ENCODE measurements at regions not wholly inside any gene's neighbourhood (a gene's known extent, or its start where the extent isn't known, plus 50 kb on each side); places are given as distances from the start of the nearest gene placed in this dataset.

- Mint-ChIP-seq H3K4me1 (no peaks in the 10 kb centered on the region), H3K36me3 (no peaks in the 10 kb centered on the region), H3K27ac (no peak overlapping the region), H3K27me3 (ENCODE audit: low read depth in 3 of 3) (no peaks in the 10 kb centered on the region), H3K4me3 (no peak overlapping the region), H3K9me3 (peaks cover 0 to 2% (median 0%) of the 10 kb centered on the region in 7 donors)
- no peak overlapping the region for H3K4me3 ChIP-seq (replicated peaks in 1 of 3; ENCODE audit: low read depth in 2 of 3, low read length in 3 of 3)
- TF ChIP-seq CTCF (IDR thresholded peaks at IDR 0.05), result no peak
- no peak overlapping the region for H3K9ac ChIP-seq (ENCODE audit: insufficient read depth, low read length, poor library complexity, severe bottlenecking)
- no peak overlapping the region for H3K4me2 ChIP-seq (replicated peaks; ENCODE audit: extremely low read depth, low read length, poor library complexity, severe bottlenecking)
- no peaks in the 10 kb centered on the region for H4K20me1 ChIP-seq (ENCODE audit: insufficient read depth, low read length)
- no peaks in the 10 kb centered on the region for H3K27me3 ChIP-seq (ENCODE audit: control insufficient read depth in 2 of 2, insufficient read depth in 2 of 2, low read length in 2 of 2)
- WGBS (ENCODE audit: insufficient coverage), result 83% methylated on average over 2 of the region's 3 CpGs
- H2AFZ ChIP-seq (ENCODE audit: insufficient read depth, low read depth, low read length, poor library complexity, severe bottlenecking), result no peak overlapping the region
- H3K79me2 ChIP-seq (ENCODE audit: insufficient read depth, low read length), result no peaks in the 10 kb centered on the region
- H3K4me1 ChIP-seq (ENCODE audit: control insufficient read depth in 1 of 2, insufficient read depth in 2 of 2, low read length in 2 of 2), result no peaks in the 10 kb centered on the region
- no peak overlapping the region for H3K27ac ChIP-seq (ENCODE audit: low read depth in 1 of 2, low read length in 2 of 2)
- intact Hi-C loops (cut with micrococcal nuclease), result no loop called here
- no peak for DNase-seq
- no peaks in the 10 kb centered on the region for H3K9me3 ChIP-seq (replicated peaks in 1 of 2; ENCODE audit: control insufficient read depth in 1 of 2, insufficient read depth in 1 of 2, low read length in 2 of 2)
- no peaks in the 10 kb centered on the region for H3K36me3 ChIP-seq (replicated peaks in 1 of 2; ENCODE audit: control insufficient read depth in 1 of 2, insufficient read depth in 2 of 2, low read length in 2 of 2)
These were observed 94.2 kb downstream of the SLC24A2 start for GRCh38 chr9:19694601-19695000.

GRCh38 chr9:19690128-19690527, 98.7 kb downstream of the SLC24A2 start:
- H3K4me3 Mint-ChIP-seq, result no peak overlapping the region
- H3K9me3 Mint-ChIP-seq, result peaks cover 3 to 18% (median 10%) of the 10 kb centered on the region in 7 donors
- H3K27me3 ChIP-seq (ENCODE audit: control insufficient read depth in 2 of 2, insufficient read depth in 2 of 2, low read length in 2 of 2), result no peaks in the 10 kb centered on the region
- H3K9ac ChIP-seq (ENCODE audit: insufficient read depth, low read length, poor library complexity, severe bottlenecking), result no peak overlapping the region
- intact Hi-C loops (cut with micrococcal nuclease), result no loop called here
- no peaks in the 10 kb centered on the region for H3K4me1 Mint-ChIP-seq
- no peaks in the 10 kb centered on the region for H3K36me3 Mint-ChIP-seq
- H4K20me1 ChIP-seq (ENCODE audit: insufficient read depth, low read length), result no peaks in the 10 kb centered on the region
- no peak overlapping the region for H3K4me3 ChIP-seq (replicated peaks in 1 of 3; ENCODE audit: low read depth in 2 of 3, low read length in 3 of 3)
- no peaks in the 10 kb centered on the region for H3K79me2 ChIP-seq (ENCODE audit: insufficient read depth, low read length)
- no peak overlapping the region for H2AFZ ChIP-seq (ENCODE audit: insufficient read depth, low read depth, low read length, poor library complexity, severe bottlenecking)
- DNase-seq, result no peak
- WGBS (ENCODE audit: insufficient coverage), result no CpG with 5 or more reads among the region's 5 CpGs
- H3K27ac ChIP-seq (ENCODE audit: low read depth in 1 of 2, low read length in 2 of 2), result no peak overlapping the region
- H3K9me3 ChIP-seq (replicated peaks in 1 of 2; ENCODE audit: control insufficient read depth in 1 of 2, insufficient read depth in 1 of 2, low read length in 2 of 2), result peaks cover 0 to 10% of the 10 kb centered on the region in 2 donors
- H3K36me3 ChIP-seq (replicated peaks in 1 of 2; ENCODE audit: control insufficient read depth in 1 of 2, insufficient read depth in 2 of 2, low read length in 2 of 2), result no peaks in the 10 kb centered on the region
- H3K4me2 ChIP-seq (replicated peaks; ENCODE audit: extremely low read depth, low read length, poor library complexity, severe bottlenecking), result no peak overlapping the region
- H3K27me3 Mint-ChIP-seq (ENCODE audit: low read depth in 3 of 3), result no peaks in the 10 kb centered on the region
- no peaks in the 10 kb centered on the region for H3K4me1 ChIP-seq (ENCODE audit: control insufficient read depth in 1 of 2, insufficient read depth in 2 of 2, low read length in 2 of 2)
- H3K27ac Mint-ChIP-seq, result no peak overlapping the region
- no peak for TF ChIP-seq CTCF (IDR thresholded peaks at IDR 0.05)

All from CD14-positive monocyte (primary cell).